ENCODE measurements at regions not wholly inside any gene's neighbourhood (a gene's known extent, or its start where the extent isn't known, plus 50 kb on each side); places are given as distances from the start of the nearest gene placed in this dataset.

GRCh38 chr7:80981405-80981804 lies 62.6 kb upstream of the SEMA3C start:
- TF ChIP-seq CTCF (IDR thresholded peaks at IDR 0.05): no peak
- H3K4me3 ChIP-seq: no peak overlapping the region
- H3K27ac ChIP-seq: no peak overlapping the region
- DNase-seq (ENCODE audit: low spot score): no peak

GRCh38 chr7:80977751-80978150 lies 58.9 kb upstream of the SEMA3C start:
- DNase-seq (ENCODE audit: low spot score): no peak
- no peak for TF ChIP-seq CTCF (IDR thresholded peaks at IDR 0.05)

GRCh38 chr7:80974396-80975358 lies 55.8 kb upstream of the SEMA3C start:
- TF ChIP-seq CTCF (IDR thresholded peaks at IDR 0.05): no peak
- no peak for DNase-seq (ENCODE audit: low spot score)
- H3K27ac ChIP-seq: no peak overlapping the region
- H3K4me3 ChIP-seq: no peak overlapping the region

More at GRCh38 chr7:80977751-80978150, 58.9 kb upstream of the SEMA3C start:
- Histone ChIP-seq H3K27ac (no peak overlapping the region), H3K4me3 (no peak overlapping the region)

- no peak for TF ChIP-seq CTCF (IDR thresholded peaks at IDR 0.05)
- no peak overlapping the region for H3K27ac ChIP-seq
- DNase-seq (ENCODE audit: low spot score): no peak
- no peak overlapping the region for H3K4me3 ChIP-seq
These were observed 52.4 kb upstream of the SEMA3C start for GRCh38 chr7:80971225-80971624.

All from coronary artery (tissue), 2 donors.